A549 (cell line): ENCODE measurements at regions not wholly inside any gene's neighbourhood (a gene's known extent, or its start where the extent isn't known, plus 50 kb on each side); places are given as distances from the start of the nearest gene placed in this dataset.
A peak's percentile ranks its signal among the peaks of the same experiment; 100 is the strongest.

Source experiments
- ATAC-seq, 2 experiments: fragments of 200-7000 bp in 1 of 2; fragments of >200 bp in 1 of 2; cut with Nextera tagmentation in 1 of 2; cut with Tn5 transposase in 1 of 2; 3 replicates each; pipeline versions ENCODE4 v1.8.0 to v1.9.1; 2018 to 2020; ENCODE audit warnings: mild to moderate bottlenecking in 1 of 2, moderate library complexity in 1 of 2
- CTCF ChIA-PET: fragments of 300-600 bp; sonication (Branson Sonifier 250); formaldehyde crosslinking; extraction: SDS; loops from one replicate; lab custom pipeline; 2021; ENCODE audit warnings: antibody characterized with exemption, inconsistent platforms; lab: Yijun Ruan, JAX
- POLR2A ChIA-PET: fragments of 350-600 bp; formaldehyde crosslinking; extraction: SDS; loops from one replicate; lab custom pipeline; 2021; ENCODE audit warnings: antibody characterized with exemption, inconsistent platforms; lab: Yijun Ruan, JAX
- DNase-seq, 2 experiments: peaks; one replicate each; pipeline versions ENCODE4 v3.0.0 to v3.0.0-alpha.2; 2011 to 2016; ENCODE audit warnings: low read depth in 1 of 2, low spot score in 1 of 2
- FAIRE-seq: peaks from 2 replicates; lab custom pipeline; 2011; peaks lifted over from hg19 to GRCh38; lab: Jason Lieb, UNC
- H3K27ac ChIP-seq, 2 experiments: fragments of >200 bp; sonication (Bioruptor Twin); formaldehyde crosslinking; 3 replicates each; pipeline ENCODE4 v1.5.1; 2016 to 2017
- H3K4me1 ChIP-seq: fragments of >200 bp; sonication (Bioruptor Twin); formaldehyde crosslinking; 3 replicates; pipeline ENCODE4 v1.6.1; 2016
- H3K4me2 ChIP-seq: fragments of >200 bp; sonication (Bioruptor Twin); formaldehyde crosslinking; 3 replicates; pipeline ENCODE4 v1.6.1; 2016
- H3K4me3 ChIP-seq: fragments of >200 bp; sonication (Bioruptor Twin); formaldehyde crosslinking; 3 replicates; pipeline ENCODE4 v1.5.1; 2016
- H3K9me3 ChIP-seq: fragments of >200 bp; sonication (Bioruptor Twin); formaldehyde crosslinking; 3 replicates; pipeline ENCODE4 v1.6.1; 2016
- ATOH8 ChIP-seq: fragments of 250-450 bp; sonication (Bioruptor Pico); IDR thresholded peaks from 2 replicates; pipeline ENCODE4 v1.5.0; 2020; ENCODE audit warnings: low read depth, mild to moderate bottlenecking, moderate library complexity
- CBX2 ChIP-seq: fragments of 200-600 bp; sonication (generic); IDR thresholded peaks from 2 replicates; pipeline ENCODE4 v1.6.1; 2016; ENCODE audit warnings: low read depth, mild to moderate bottlenecking, borderline replicate concordance
- CEBPB ChIP-seq, 2 experiments: fragments of >200 bp in 1 of 2; sonication (Bioruptor Twin) in 1 of 2; formaldehyde crosslinking in 1 of 2; IDR thresholded peaks; 2 replicates each; pipeline ENCODE4 v1.6.1; 2012 to 2016
- EHMT2 ChIP-seq: fragments of 200-600 bp; sonication (generic); IDR thresholded peaks from 2 replicates; pipeline ENCODE4 v1.6.1; 2016; ENCODE audit warnings: antibody characterized with exemption, low read depth, mild to moderate bottlenecking, moderate library complexity
- ELK1 ChIP-seq: fragments of 150-350 bp; IDR thresholded peaks from 2 replicates; pipeline ENCODE4 v1.6.1; 2014; ENCODE audit warnings: low read depth, mild to moderate bottlenecking, low read length
- ESRRA ChIP-seq: fragments of 150-350 bp; IDR thresholded peaks from 2 replicates; pipeline ENCODE4 v1.6.1; 2014; ENCODE audit warnings: mild to moderate bottlenecking, low read length, borderline replicate concordance
- HEYL ChIP-seq: fragments of 250-450 bp; sonication (Bioruptor Pico); IDR thresholded peaks from 2 replicates; pipeline ENCODE4 v1.8.0; 2021; ENCODE audit warnings: mild to moderate bottlenecking, moderate library complexity
- JUN ChIP-seq, 2 experiments: fragments of >200 bp; sonication (Bioruptor Twin); formaldehyde crosslinking; IDR thresholded peaks; 2 replicates in 1 of 2; 3 replicates in 1 of 2; pipeline ENCODE4 v1.6.1; 2016 to 2017
- JUNB ChIP-seq: fragments of >200 bp; sonication (Bioruptor Twin); formaldehyde crosslinking; IDR thresholded peaks from 2 replicates; pipeline ENCODE4 v1.6.1; 2016
- KDM1A ChIP-seq: fragments of 200-600 bp; sonication (generic); IDR thresholded peaks from 2 replicates; pipeline ENCODE4 v1.6.1; 2016; ENCODE audit warnings: low read depth, mild to moderate bottlenecking
- KDM5A ChIP-seq: fragments of 200-600 bp; sonication (generic); IDR thresholded peaks from 2 replicates; pipeline ENCODE4 v1.6.1; 2016; ENCODE audit warnings: antibody characterized with exemption, mild to moderate bottlenecking
- MAFK ChIP-seq: fragments of 450-650 bp; IDR thresholded peaks from 2 replicates; pipeline ENCODE4 v1.6.1; 2014; ENCODE audit not compliant: partially characterized antibody
- NPAS2 ChIP-seq: fragments of 250-450 bp; sonication (Bioruptor Pico); IDR thresholded peaks from 2 replicates; pipeline ENCODE4 v1.8.0; 2022; ENCODE audit warnings: mild to moderate bottlenecking, moderate library complexity, borderline replicate concordance
- NR3C1 ChIP-seq: fragments of >200 bp; sonication (Bioruptor Twin); formaldehyde crosslinking; IDR thresholded peaks from 3 replicates; pipeline ENCODE4 v1.6.1; 2017
- POLR2A ChIP-seq: IDR thresholded peaks from 2 replicates; pipeline ENCODE4 v1.6.1; 2012; ENCODE audit warnings: mild to moderate bottlenecking, low read length
- RAD21 ChIP-seq, 2 experiments: fragments of >200 bp in 1 of 2; sonication (Bioruptor Twin) in 1 of 2; formaldehyde crosslinking in 1 of 2; IDR thresholded peaks in 1 of 2; conservative IDR thresholded peaks in 1 of 2; 2 replicates in 1 of 2; 3 replicates in 1 of 2; pipeline ENCODE4 v1.6.1; 2012 to 2018; ENCODE audit warnings: inconsistent platforms in 1 of 2
- RCOR1 ChIP-seq: fragments of 150-350 bp; IDR thresholded peaks from 2 replicates; pipeline ENCODE4 v1.6.1; 2014; ENCODE audit warnings: antibody characterized with exemption, low read length, low read depth
- SMC3 ChIP-seq: fragments of >200 bp; sonication (Bioruptor Twin); formaldehyde crosslinking; IDR thresholded peaks from 3 replicates; pipeline ENCODE4 v1.6.1; 2018; ENCODE audit warnings: inconsistent platforms
- SREBF2 ChIP-seq: fragments of 450-650 bp; IDR thresholded peaks from 2 replicates; pipeline ENCODE4 v1.6.1; 2014; ENCODE audit warnings: mild to moderate bottlenecking, moderate library complexity
- TFCP2L1 ChIP-seq: fragments of 250-450 bp; sonication (Bioruptor Pico); IDR thresholded peaks from 2 replicates; pipeline ENCODE4 v1.5.0; 2021; ENCODE audit warnings: mild to moderate bottlenecking
- USF2 ChIP-seq: fragments of 450-650 bp; IDR thresholded peaks from 2 replicates; pipeline ENCODE4 v1.6.1; 2014; ENCODE audit warnings: antibody characterized with exemption
- ZC3H11A ChIP-seq: fragments of 450-650 bp; IDR thresholded peaks from 2 replicates; pipeline ENCODE4 v1.6.1; 2014; ENCODE audit warnings: antibody characterized with exemption, mild to moderate bottlenecking
- ZFP36 ChIP-seq: fragments of 450-650 bp; IDR thresholded peaks from 2 replicates; pipeline ENCODE4 v1.6.1; 2014; ENCODE audit warnings: borderline replicate concordance; ENCODE audit not compliant: partially characterized antibody
- ZNF302 ChIP-seq: fragments of 250-450 bp; sonication (Bioruptor Pico); IDR thresholded peaks from 2 replicates; pipeline ENCODE4 v1.9.0; 2021; ENCODE audit warnings: inconsistent platforms, mild to moderate bottlenecking, moderate library complexity
- WGBS: methylation state at CpG from one replicate; pipeline ENCODE4 v1.1.6; 2017; ENCODE audit errors: missing lambda C conversion rate; 5-methylcytosine and 5-hydroxymethylcytosine counted together
- TF ChIP-seq, protein P1 (sequence below): fragments of >200 bp; sonication (Bioruptor Twin); formaldehyde crosslinking; IDR thresholded peaks from 3 replicates; pipeline ENCODE4 v1.5.1; 2016
- TF ChIP-seq, protein P2 (sequence below): IDR thresholded peaks from 2 replicates; pipeline ENCODE4 v1.6.1; 2012

DNA sequence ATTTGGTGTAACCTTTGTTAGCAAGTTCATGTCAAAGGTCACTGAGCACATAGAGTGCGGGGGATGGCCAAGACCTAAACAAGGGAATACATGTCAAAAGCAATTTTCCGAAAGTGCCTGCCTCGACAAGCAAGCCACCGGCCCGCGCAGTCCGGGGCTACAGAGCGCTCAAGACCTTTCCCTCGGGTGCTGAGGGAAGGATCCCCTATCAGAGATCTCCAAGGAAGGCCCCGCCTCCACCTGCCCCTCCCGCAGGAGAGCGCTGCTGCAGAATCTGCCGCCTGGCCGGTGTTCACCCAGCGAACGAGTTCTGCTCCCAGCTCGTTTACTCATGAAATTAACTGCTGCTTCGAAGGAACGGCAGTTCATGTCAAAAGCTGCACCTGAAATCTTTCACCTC is 252.7 kb downstream of the BMP7 start:
- FAIRE-seq: no peak
- ChIA-PET POLR2A (no interaction called here), CTCF (interaction anchor here (1.2 to 1.3 kb wide), 2 partner anchors 14 to 16 kb away, joined by 3 to 4 read pairs; no protein-coding TSS in a partner anchor)
- TF ChIP-seq JUN (IDR thresholded peaks at IDR 0.05) (no peak), ZNF302 (no peak), KDM1A (no peak)
- DNase-seq: no peak
- ATAC-seq: no peak
- WGBS: 85% methylated on average over 19 of the region's 19 CpGs
- Histone ChIP-seq H3K4me3 (no peak overlapping the region), H3K4me1 (peaks cover 4% of the 10 kb centered on the region; the same call in 2 of the 3 replicates), H3K4me2 (no peak overlapping the region), H3K27ac (no peak overlapping the region), H3K9me3 (no peaks in the 10 kb centered on the region)

- no peak overlapping the region for H3K4me2 ChIP-seq
- peaks cover 4% of the 10 kb centered on the region; the same call in 1 of the 3 replicates for H3K4me1 ChIP-seq
- TF ChIP-seq ZC3H11A (no peak), CEBPB (IDR thresholded peaks at IDR 0.05) (no peak), EHMT2 (no peak), ELK1 (no peak), JUN (IDR thresholded peaks at IDR 0.05) (no peak)
- CTCF ChIA-PET: interaction anchor here (1.6 kb wide), 1 partner anchor 9 kb away, joined by 3 read pairs; no protein-coding TSS in a partner anchor
- no peak overlapping the region for H3K4me3 ChIP-seq
- FAIRE-seq (no peak), ATAC-seq (no peak), DNase-seq (no peak)
- POLR2A ChIA-PET: no interaction called here
- no peaks in the 10 kb centered on the region for H3K9me3 ChIP-seq
- WGBS: 79% methylated on average over 9 of the region's 9 CpGs
- H3K27ac ChIP-seq: no peak overlapping the region
These were observed 246.1 kb downstream of the BMP7 start for GRCh38 chr20:57020364-57020763.

DNA sequence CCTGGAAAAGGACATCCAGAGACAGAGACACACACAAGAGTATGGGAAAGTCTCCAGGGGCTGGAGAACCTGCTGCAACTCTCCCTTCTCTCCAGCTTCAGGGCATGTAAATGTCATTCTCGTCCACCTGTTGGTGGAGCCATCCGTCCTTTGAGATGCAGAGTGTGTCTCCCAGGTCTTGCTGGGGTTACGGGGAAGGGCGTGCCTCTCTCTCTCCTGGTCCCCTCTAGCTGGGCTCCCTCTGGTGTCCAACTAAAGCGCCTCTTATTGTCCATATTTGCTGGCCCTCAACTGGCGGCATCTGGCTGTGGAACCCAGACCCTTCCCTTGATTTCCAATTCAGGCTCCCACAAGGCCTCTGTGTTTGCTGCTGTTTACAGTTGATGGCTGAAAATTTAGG is 244.1 kb downstream of the BMP7 start:
- Histone ChIP-seq H3K9me3 (no peaks in the 10 kb centered on the region), H3K4me3 (no peak overlapping the region), H3K4me2 (no peak overlapping the region), H3K4me1 (peaks cover 4% of the 10 kb centered on the region; the same call in 1 of the 3 replicates), H3K27ac (no peak overlapping the region)
- peak; percentile 20 to 41; a peak in 3 of 5 replicates for TF ChIP-seq RAD21 (conservative IDR thresholded peaks at IDR 0.05 in 1 of 2, IDR thresholded peaks at IDR 0.05 in 1 of 2)
- 0 out of 3 replicates have a peak, but pooled peaks have one; percentile 16 for TF ChIP-seq SMC3
- TF ChIP-seq NPAS2: no peak
- no peak for TF ChIP-seq NR3C1
- TF ChIP-seq, protein P1, sequence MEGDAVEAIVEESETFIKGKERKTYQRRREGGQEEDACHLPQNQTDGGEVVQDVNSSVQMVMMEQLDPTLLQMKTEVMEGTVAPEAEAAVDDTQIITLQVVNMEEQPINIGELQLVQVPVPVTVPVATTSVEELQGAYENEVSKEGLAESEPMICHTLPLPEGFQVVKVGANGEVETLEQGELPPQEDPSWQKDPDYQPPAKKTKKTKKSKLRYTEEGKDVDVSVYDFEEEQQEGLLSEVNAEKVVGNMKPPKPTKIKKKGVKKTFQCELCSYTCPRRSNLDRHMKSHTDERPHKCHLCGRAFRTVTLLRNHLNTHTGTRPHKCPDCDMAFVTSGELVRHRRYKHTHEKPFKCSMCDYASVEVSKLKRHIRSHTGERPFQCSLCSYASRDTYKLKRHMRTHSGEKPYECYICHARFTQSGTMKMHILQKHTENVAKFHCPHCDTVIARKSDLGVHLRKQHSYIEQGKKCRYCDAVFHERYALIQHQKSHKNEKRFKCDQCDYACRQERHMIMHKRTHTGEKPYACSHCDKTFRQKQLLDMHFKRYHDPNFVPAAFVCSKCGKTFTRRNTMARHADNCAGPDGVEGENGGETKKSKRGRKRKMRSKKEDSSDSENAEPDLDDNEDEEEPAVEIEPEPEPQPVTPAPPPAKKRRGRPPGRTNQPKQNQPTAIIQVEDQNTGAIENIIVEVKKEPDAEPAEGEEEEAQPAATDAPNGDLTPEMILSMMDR: peak; percentile 10; the same call in 1 of the 3 replicates
- FAIRE-seq (no peak), DNase-seq (peak in 1 of 2 experiments; percentile 34), ATAC-seq (peak in 1 of 2 experiments; percentile 79; a peak in 3 of 6 replicates)
- POLR2A ChIA-PET: no interaction called here
- CTCF ChIA-PET: interaction anchor here (1.4 to 2.1 kb wide), 2 partner anchors 12 to 392 kb away, joined by 3 to 6 read pairs; no protein-coding TSS in a partner anchor
- 69% methylated on average over 6 of the region's 6 CpGs for WGBS

DNA sequence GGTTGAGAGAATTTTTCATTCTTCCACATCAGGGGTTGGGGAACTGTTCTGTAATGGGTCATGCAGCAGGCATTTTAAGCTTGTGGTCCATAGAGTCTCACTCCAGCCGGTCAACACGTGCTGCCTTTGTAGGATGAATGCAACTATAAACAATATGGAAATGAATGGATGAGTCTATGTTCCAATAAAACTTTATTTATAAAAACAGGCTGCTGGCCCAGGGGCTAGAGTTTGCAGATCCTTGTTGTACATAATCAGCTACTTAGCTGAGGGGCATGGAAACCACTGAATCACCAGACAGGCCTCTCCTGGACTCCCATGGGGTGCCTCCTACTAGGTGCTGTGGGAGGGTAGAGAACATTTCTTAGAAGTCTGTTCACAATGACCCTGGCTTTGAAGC is 243.4 kb downstream of the BMP7 start:
- Histone ChIP-seq H3K4me3 (no peak overlapping the region), H3K27ac (no peak overlapping the region), H3K4me1 (peaks cover 4% of the 10 kb centered on the region; the same call in 1 of the 3 replicates), H3K9me3 (no peaks in the 10 kb centered on the region), H3K4me2 (no peak overlapping the region)
- no peak for DNase-seq
- ATAC-seq: no peak
- WGBS: 84% methylated on average over 2 of the region's 2 CpGs
- POLR2A ChIA-PET: no interaction called here
- TF ChIP-seq ZC3H11A (no peak), JUNB (no peak), NPAS2 (no peak), POLR2A (no peak), SREBF2 (no peak), ZFP36 (no peak), ESRRA (no peak), ZNF302 (no peak), RCOR1 (no peak), TFCP2L1 (no peak), CBX2 (no peak), KDM1A (no peak), MAFK (no peak), HEYL (no peak), USF2 (no peak), SMC3 (no peak), ATOH8 (CRISPR knock-in tag) (no peak), KDM5A (no peak)
- TF ChIP-seq, protein P2, sequence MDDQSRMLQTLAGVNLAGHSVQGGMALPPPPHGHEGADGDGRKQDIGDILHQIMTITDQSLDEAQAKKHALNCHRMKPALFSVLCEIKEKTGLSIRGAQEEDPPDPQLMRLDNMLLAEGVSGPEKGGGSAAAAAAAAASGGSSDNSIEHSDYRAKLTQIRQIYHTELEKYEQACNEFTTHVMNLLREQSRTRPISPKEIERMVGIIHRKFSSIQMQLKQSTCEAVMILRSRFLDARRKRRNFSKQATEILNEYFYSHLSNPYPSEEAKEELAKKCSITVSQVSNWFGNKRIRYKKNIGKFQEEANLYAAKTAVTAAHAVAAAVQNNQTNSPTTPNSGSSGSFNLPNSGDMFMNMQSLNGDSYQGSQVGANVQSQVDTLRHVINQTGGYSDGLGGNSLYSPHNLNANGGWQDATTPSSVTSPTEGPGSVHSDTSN: no peak
- CTCF ChIA-PET: interaction anchor here (1.4 kb wide), 2 partner anchors 13 to 446 kb away, joined by 3 read pairs; no protein-coding TSS in a partner anchor
- FAIRE-seq: no peak
